ENCODE measurements at regions not wholly inside any gene's neighbourhood (a gene's known extent, or its start where the extent isn't known, plus 50 kb on each side); places are given as distances from the start of the nearest gene placed in this dataset.
"Not testable (repeated sequence)": the region's sequence is repeated elsewhere in the genome, so short reads cannot be mapped to it uniquely, and the experiment has no call there.

GRCh38 chr1:4131734-4132133 is 231.7 kb upstream of the C1orf174 start:
- no peak for TF ChIP-seq CTCF (IDR thresholded peaks at IDR 0.05; ENCODE audit: borderline replicate concordance)
- Histone ChIP-seq H3K9me3 (replicated peaks) (no peaks in the 10 kb centered on the region), H3K27me3 (ENCODE audit: low read depth) (peaks cover 70% of the 10 kb centered on the region), H3K4me1 (no peaks in the 10 kb centered on the region), H3K27ac (replicated peaks) (no peak overlapping the region), H3K36me3 (no peaks in the 10 kb centered on the region), H3K4me3 (no peak overlapping the region)
- DNase-seq, result no peak
- intact Hi-C loops (cut with micrococcal nuclease), result no loop called here

GRCh38 chr1:4132352-4133296 is 232.6 kb upstream of the C1orf174 start:
- H3K4me1 ChIP-seq, result no peaks in the 10 kb centered on the region
- H3K9me3 ChIP-seq (replicated peaks), result no peaks in the 10 kb centered on the region
- no peak overlapping the region for H3K4me3 ChIP-seq
- no peak for TF ChIP-seq CTCF (IDR thresholded peaks at IDR 0.05; ENCODE audit: borderline replicate concordance)
- intact Hi-C loops (cut with micrococcal nuclease), result no loop called here
- DNase-seq, result no peak
- no peaks in the 10 kb centered on the region for H3K36me3 ChIP-seq
- H3K27me3 ChIP-seq (ENCODE audit: low read depth), result peaks cover 70% of the 10 kb centered on the region
- no peak overlapping the region for H3K27ac ChIP-seq (replicated peaks)

DNA sequence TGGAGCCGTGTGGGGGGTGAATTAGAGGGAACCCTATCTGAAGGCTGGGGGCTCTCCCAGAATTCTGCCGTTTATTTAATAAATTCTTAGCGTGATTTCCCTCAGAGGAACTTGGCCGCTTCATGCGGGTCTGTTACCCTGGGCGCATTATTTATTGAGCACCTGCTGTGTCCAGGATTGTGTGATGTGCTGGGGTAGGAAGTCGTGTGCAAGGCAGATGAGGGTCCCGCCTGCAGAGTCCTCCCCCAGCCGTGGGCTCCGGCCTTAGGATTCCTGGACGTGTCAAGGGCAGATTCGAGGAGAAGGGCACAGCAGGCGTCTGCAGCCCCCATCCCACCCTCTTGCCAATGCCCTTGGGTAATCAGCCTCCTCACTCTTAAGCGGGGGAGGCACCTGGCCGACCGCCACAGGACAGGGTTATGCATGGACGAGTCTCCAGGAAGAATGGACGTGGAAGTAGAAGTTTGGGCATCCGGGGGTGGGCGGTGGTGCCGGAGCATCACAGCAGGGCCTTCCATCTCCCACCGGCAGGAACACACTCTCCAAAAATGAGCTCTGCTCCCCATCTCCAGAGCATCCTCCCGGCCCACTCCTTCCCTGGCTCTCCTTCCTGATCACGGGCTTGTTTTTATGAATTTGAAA is 233.3 kb upstream of the C1orf174 start:
- DNase-seq, result no peak
- H3K27ac ChIP-seq (replicated peaks), result no peak overlapping the region
- no peak for TF ChIP-seq CTCF (IDR thresholded peaks at IDR 0.05; ENCODE audit: borderline replicate concordance)
- H3K9me3 ChIP-seq (replicated peaks), result no peaks in the 10 kb centered on the region
- H3K4me3 ChIP-seq, result no peak overlapping the region
- no peaks in the 10 kb centered on the region for H3K4me1 ChIP-seq
- intact Hi-C loops (cut with micrococcal nuclease), result no loop called here
- H3K36me3 ChIP-seq, result no peaks in the 10 kb centered on the region
- peaks cover 70% of the 10 kb centered on the region for H3K27me3 ChIP-seq (ENCODE audit: low read depth)

- DNase-seq, result no peak
- no peaks in the 10 kb centered on the region for H3K9me3 ChIP-seq (replicated peaks)
- H3K4me1 ChIP-seq, result no peaks in the 10 kb centered on the region
- intact Hi-C loops (cut with micrococcal nuclease), result no loop called here
- H3K4me3 ChIP-seq, result no peak overlapping the region
- no peak overlapping the region for H3K27ac ChIP-seq (replicated peaks)
- TF ChIP-seq CTCF (IDR thresholded peaks at IDR 0.05; ENCODE audit: borderline replicate concordance), result no peak
- H3K36me3 ChIP-seq, result no peaks in the 10 kb centered on the region
- peaks cover 70% of the 10 kb centered on the region for H3K27me3 ChIP-seq (ENCODE audit: low read depth)
These were observed 233.9 kb upstream of the C1orf174 start for GRCh38 chr1:4133939-4134321.

GRCh38 chr1:4135853-4136252 is 235.8 kb upstream of the C1orf174 start:
- H3K36me3 ChIP-seq; intact Hi-C loops (cut with micrococcal nuclease); H3K4me3 ChIP-seq; H3K4me1 ChIP-seq; H3K27ac ChIP-seq (replicated peaks); DNase-seq; H3K9me3 ChIP-seq (replicated peaks): not testable (repeated sequence)
- H3K27me3 ChIP-seq (ENCODE audit: low read depth), result peaks cover 70% of the 10 kb centered on the region

Data from left ventricle myocardium inferior (tissue), 1 donor.